ENCODE measurements at regions not wholly inside any gene's neighbourhood (a gene's known extent, or its start where the extent isn't known, plus 50 kb on each side); places are given as distances from the start of the nearest gene placed in this dataset.

DNA sequence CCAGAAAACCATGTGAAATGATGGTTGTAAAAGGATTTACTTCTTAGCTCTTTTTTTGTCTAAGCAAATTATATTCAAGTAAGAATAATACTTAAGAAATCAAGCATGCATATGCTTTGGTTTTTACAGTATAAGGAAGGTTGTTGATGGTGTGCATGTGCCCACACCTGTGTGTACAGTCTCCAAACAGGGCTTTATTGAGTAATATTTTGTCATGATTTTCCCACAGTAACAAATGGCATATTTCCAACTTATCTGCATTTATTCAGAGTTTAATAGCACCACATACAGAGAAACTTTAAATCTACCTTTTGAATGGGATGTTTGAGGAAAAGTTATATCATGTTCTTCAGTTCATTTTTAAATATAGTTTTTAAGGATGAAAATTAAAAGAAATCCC is 76.5 kb upstream of the DSG1 start:
- no peak for ATAC-seq (replicated peaks)
- no peak overlapping the region for H3K4me3 Mint-ChIP-seq
- H3K4me1 Mint-ChIP-seq: no peaks in the 10 kb centered on the region

DNA sequence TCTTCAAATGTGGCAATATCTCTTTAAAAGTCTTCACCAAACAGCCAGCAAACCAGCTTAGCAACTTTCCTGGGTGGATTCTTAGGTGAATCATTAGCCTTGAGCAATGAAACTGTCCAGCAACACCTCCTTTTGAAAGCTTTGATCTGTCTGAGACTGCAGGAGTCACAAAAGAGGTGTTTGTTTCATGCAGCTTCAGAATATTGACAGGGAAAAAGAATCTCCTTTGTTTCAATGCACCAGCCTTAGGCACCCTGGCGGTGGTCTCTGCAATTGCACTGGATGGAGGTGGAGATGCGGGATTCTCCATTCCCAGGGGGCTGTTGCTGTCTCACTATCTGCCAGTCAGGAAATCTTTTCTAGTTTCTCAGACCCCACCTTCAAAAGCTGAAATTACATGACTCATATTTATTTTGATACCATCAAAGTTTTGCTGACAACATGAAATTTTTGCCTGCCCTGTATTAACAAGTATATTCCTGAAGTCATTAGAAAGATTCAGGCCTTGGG is 76.0 kb upstream of the DSG1 start:
- DNase-seq: no peak
- H3K27me3 Mint-ChIP-seq: no peaks in the 10 kb centered on the region
- ATAC-seq (replicated peaks): no peak
- peaks cover 0 to 1% of the 10 kb centered on the region in 2 donors for H3K9me3 Mint-ChIP-seq
- no peaks in the 10 kb centered on the region for H3K4me1 Mint-ChIP-seq
- H3K4me3 Mint-ChIP-seq: no peak overlapping the region
- no peaks in the 10 kb centered on the region for H3K36me3 Mint-ChIP-seq
- no peak overlapping the region for H3K27ac Mint-ChIP-seq

More for the DNA sequence above, 76.5 kb upstream of the DSG1 start:
- DNase-seq: no peak
- no peaks in the 10 kb centered on the region for H3K36me3 Mint-ChIP-seq
- H3K27ac Mint-ChIP-seq: no peak overlapping the region
- H3K27me3 Mint-ChIP-seq: no peaks in the 10 kb centered on the region
- peaks cover 0 to 1% of the 10 kb centered on the region in 2 donors for H3K9me3 Mint-ChIP-seq

DNA sequence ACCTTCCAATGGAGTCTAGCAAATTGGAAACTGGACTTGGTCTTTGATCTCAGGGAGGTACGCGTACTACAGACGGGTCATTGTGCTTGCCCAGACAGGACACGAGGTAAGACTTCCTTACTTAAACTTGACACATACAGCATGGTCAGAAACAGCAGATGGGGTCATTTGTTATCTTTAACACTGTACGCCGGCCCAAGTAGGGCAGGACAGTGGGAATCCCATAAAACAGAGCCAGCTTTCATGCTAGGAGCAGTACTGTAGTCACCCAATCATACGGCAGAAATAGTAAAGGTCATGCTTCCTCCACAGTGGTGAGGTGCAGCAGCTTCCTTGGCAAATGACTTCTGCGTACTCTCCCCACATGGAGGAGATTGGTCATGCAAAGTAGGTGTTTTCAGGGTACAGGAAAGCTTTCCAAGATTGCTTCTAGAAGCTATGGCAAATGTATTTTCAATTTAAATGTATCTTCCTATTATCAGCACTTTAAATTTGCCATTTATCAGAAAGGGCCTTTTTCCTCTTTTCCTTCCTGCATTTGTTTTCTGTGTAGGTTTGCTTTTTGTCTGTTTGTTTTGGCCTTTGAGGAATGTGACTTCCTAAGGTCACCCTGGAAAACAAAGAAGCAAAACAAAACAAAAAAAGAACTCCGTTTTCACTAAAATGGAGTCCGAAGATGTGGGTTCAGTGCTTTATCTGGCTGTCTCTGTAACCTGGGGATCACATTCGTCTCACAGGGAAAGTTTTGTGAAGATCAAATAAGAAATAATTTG is 74.0 kb upstream of the DSG1 start:
- H3K36me3 Mint-ChIP-seq: no peaks in the 10 kb centered on the region
- no peak for DNase-seq
- ATAC-seq (replicated peaks): no peak
- H3K4me3 Mint-ChIP-seq: no peak overlapping the region
- no peaks in the 10 kb centered on the region for H3K4me1 Mint-ChIP-seq
- H3K27me3 Mint-ChIP-seq: no peaks in the 10 kb centered on the region
- no peaks in the 10 kb centered on the region for H3K9me3 Mint-ChIP-seq
- H3K27ac Mint-ChIP-seq: no peak overlapping the region

- Mint-ChIP-seq H3K4me1 (no peaks in the 10 kb centered on the region), H3K27ac (no peak overlapping the region), H3K27me3 (no peaks in the 10 kb centered on the region), H3K9me3 (no peaks in the 10 kb centered on the region), H3K4me3 (no peak overlapping the region), H3K36me3 (no peaks in the 10 kb centered on the region)
- ATAC-seq (replicated peaks): no peak
- DNase-seq: no peak
Observed at GRCh38 chr18:31244771-31245394, 73.1 kb upstream of the DSG1 start.

GRCh38 chr18:31245820-31246219 is 72.1 kb upstream of the DSG1 start:
- H3K4me1 Mint-ChIP-seq: no peaks in the 10 kb centered on the region
- H3K4me3 Mint-ChIP-seq: no peak overlapping the region
- no peak for ATAC-seq (replicated peaks)
- no peaks in the 10 kb centered on the region for H3K36me3 Mint-ChIP-seq
- no peak overlapping the region for H3K27ac Mint-ChIP-seq
- H3K9me3 Mint-ChIP-seq: no peaks in the 10 kb centered on the region
- no peak for DNase-seq
- H3K27me3 Mint-ChIP-seq: no peaks in the 10 kb centered on the region

- no peak overlapping the region for H3K4me3 Mint-ChIP-seq
- ATAC-seq (replicated peaks): no peak
- H3K27me3 Mint-ChIP-seq: no peaks in the 10 kb centered on the region
- H3K4me1 Mint-ChIP-seq: no peaks in the 10 kb centered on the region
- H3K9me3 Mint-ChIP-seq: no peaks in the 10 kb centered on the region
- DNase-seq: no peak
- no peaks in the 10 kb centered on the region for H3K36me3 Mint-ChIP-seq
- no peak overlapping the region for H3K27ac Mint-ChIP-seq
Observed at GRCh38 chr18:31246460-31246859, 71.5 kb upstream of the DSG1 start.

GRCh38 chr18:31247574-31248199 is 70.3 kb upstream of the DSG1 start:
- Mint-ChIP-seq H3K27ac (no peak overlapping the region), H3K36me3 (no peaks in the 10 kb centered on the region), H3K4me1 (no peaks in the 10 kb centered on the region), H3K27me3 (no peaks in the 10 kb centered on the region), H3K4me3 (no peak overlapping the region), H3K9me3 (no peaks in the 10 kb centered on the region)
- DNase-seq: no peak
- no peak for ATAC-seq (replicated peaks)

DNA sequence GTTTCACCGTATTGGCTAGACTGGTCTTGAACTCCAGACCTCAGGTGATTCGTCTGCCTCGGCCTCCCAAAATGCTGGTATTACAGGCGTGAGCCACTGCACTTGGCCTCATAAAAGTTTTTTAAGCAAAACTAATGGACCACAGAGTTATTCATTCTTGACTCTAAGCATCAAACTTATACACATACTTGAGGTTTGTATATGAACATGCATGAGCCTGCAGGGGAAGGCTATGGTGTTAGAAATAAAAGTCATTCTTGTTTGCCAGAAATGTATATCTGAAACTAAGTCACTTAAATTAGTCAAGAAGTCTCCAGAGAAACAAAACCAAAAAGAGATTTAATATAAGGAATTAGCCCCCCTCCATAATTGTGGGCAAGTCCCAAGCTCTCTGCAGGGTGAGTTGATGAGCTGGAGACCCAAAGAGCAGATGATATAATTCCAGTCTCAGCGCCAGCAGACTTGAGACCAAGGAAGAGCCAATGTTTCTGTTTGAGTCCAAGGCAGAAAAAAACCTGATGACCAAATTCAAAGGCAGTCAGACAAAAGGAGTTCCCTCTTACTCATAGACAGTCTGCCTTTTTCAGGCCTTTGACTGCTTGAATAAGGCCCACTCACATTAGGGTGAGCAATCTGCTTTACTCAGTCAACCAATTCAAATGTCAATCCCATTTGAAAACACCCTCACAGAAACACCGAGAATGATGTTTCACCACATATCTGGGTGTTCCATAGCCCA is 69.0 kb upstream of the DSG1 start:
- no peak overlapping the region for H3K27ac Mint-ChIP-seq
- DNase-seq: no peak
- no peaks in the 10 kb centered on the region for H3K36me3 Mint-ChIP-seq
- H3K4me3 Mint-ChIP-seq: no peak overlapping the region
- no peak for ATAC-seq (replicated peaks)
- H3K4me1 Mint-ChIP-seq: no peaks in the 10 kb centered on the region
- H3K27me3 Mint-ChIP-seq: no peaks in the 10 kb centered on the region
- no peaks in the 10 kb centered on the region for H3K9me3 Mint-ChIP-seq

- ATAC-seq (replicated peaks) (no peak), DNase-seq (no peak)
- H3K4me1 Mint-ChIP-seq: no peaks in the 10 kb centered on the region
- H3K27ac Mint-ChIP-seq: no peak overlapping the region
- no peaks in the 10 kb centered on the region for H3K36me3 Mint-ChIP-seq
- H3K9me3 Mint-ChIP-seq: no peaks in the 10 kb centered on the region
- no peak overlapping the region for H3K4me3 Mint-ChIP-seq
- no peaks in the 10 kb centered on the region for H3K27me3 Mint-ChIP-seq
Observed at GRCh38 chr18:31250902-31251301, 67.1 kb upstream of the DSG1 start.

- Mint-ChIP-seq H3K27ac (no peak overlapping the region), H3K4me1 (no peaks in the 10 kb centered on the region), H3K9me3 (no peaks in the 10 kb centered on the region), H3K4me3 (no peak overlapping the region), H3K36me3 (no peaks in the 10 kb centered on the region), H3K27me3 (no peaks in the 10 kb centered on the region)
- DNase-seq: no peak
- ATAC-seq (replicated peaks): no peak
Observed at GRCh38 chr18:31252522-31252921, 65.4 kb upstream of the DSG1 start.

DNA sequence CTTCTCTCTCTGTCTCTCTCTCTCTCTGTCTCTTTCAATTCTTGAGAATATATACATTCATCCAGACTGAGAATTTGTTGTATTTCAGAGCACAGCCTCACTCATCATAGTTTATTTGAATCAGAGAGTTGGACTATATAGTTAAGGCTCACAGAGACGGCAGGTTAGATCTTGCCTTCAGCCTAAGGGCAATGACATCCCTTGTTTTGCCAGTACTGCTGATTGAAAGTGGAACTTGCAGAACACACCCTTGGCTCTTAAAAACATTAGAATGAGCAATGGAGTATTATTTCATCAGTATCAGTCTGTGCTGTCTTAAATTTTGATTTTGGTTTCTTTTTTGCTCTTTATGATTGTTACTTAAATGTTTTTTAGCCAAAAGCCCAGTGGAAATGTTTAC is 62.0 kb upstream of the DSG1 start:
- H3K4me1 Mint-ChIP-seq: no peaks in the 10 kb centered on the region
- DNase-seq (no peak), ATAC-seq (replicated peaks) (no peak)
- H3K27me3 Mint-ChIP-seq: no peaks in the 10 kb centered on the region
- H3K36me3 Mint-ChIP-seq: no peaks in the 10 kb centered on the region
- H3K27ac Mint-ChIP-seq: no peak overlapping the region
- no peak overlapping the region for H3K4me3 Mint-ChIP-seq
- H3K9me3 Mint-ChIP-seq: no peaks in the 10 kb centered on the region

DNA sequence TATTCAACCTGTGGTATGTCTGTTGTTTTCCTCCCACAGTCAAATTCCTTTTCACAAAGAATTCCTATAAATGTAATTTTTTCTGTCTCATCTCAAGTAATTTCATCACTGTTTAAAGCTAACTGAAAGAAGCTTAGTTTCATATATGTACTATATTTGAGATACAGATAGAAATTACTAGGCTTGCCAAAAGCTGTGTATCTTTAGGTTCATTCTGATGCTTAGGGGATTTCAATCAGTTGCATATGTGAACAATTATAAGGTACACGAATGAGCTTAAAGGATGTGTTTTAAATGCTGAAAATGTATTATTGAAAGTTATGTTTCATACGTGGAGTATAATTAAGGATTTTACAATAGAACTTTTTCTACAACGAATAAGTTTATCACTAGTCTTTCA is 59.2 kb upstream of the DSG1 start:
- DNase-seq (no peak), ATAC-seq (replicated peaks) (no peak)
- H3K36me3 Mint-ChIP-seq: no peaks in the 10 kb centered on the region
- no peaks in the 10 kb centered on the region for H3K4me1 Mint-ChIP-seq
- H3K4me3 Mint-ChIP-seq: no peak overlapping the region
- H3K9me3 Mint-ChIP-seq: no peaks in the 10 kb centered on the region
- H3K27ac Mint-ChIP-seq: no peak overlapping the region
- no peaks in the 10 kb centered on the region for H3K27me3 Mint-ChIP-seq

DNA sequence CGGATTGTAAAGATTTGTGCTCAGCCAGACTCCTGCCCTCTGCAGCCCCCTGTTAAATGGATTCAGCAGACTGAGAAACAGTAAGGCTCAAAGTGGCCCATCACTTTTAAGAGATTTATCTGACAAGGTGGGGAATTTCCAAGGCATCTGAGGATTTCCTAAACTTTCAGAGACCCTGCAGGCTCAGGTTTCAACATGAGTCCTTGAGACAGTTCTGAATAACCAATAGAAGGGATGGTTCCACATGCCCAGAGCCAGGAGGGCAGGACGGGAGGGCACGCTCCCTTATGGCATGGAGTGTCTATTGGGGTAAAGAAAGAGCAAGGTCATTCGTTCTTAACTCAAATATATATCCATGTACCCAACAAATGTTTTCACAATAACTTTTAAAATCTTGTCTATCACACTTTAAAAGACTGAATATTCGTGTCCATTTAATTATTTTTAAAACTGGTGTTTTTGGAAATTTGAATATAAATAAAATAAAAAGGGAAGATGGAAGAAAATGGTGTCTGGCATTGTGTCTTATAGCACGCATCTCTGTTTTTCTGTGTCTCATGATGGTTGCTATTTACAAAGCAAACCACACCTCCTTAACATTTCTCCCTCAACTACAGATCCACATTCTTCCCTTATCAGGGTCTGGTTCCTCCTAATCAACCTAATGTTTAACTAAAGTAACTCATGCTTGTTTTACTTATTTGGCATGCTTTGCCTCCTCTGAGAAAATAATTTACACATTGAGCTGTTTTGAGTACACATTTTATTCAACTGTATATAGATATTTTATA is 56.0 kb upstream of the DSG1 start:
- ATAC-seq (replicated peaks): no peak
- no peak overlapping the region for H3K27ac Mint-ChIP-seq
- no peaks in the 10 kb centered on the region for H3K27me3 Mint-ChIP-seq
- H3K36me3 Mint-ChIP-seq: no peaks in the 10 kb centered on the region
- H3K4me3 Mint-ChIP-seq: no peak overlapping the region
- H3K4me1 Mint-ChIP-seq: no peaks in the 10 kb centered on the region
- no peaks in the 10 kb centered on the region for H3K9me3 Mint-ChIP-seq
- DNase-seq: no peak
